Left ventricle myocardium inferior (tissue), 1 donor: ENCODE measurements at regions not wholly inside any gene's neighbourhood (a gene's known extent, or its start where the extent isn't known, plus 50 kb on each side); places are given as distances from the start of the nearest gene placed in this dataset.

Experiments
- DNase-seq: peaks from one replicate; pipeline ENCODE4 v3.0.0-alpha.2; 2020
- H3K27ac ChIP-seq: fragments of 200-600 bp; replicated peaks from 2 replicates; pipeline ENCODE4 v1.8.0; 2021
- H3K27me3 ChIP-seq: fragments of 200-600 bp; 2 replicates; pipeline ENCODE4 v1.8.0; 2021; ENCODE audit warnings: low read depth
- H3K36me3 ChIP-seq: fragments of 200-600 bp; 2 replicates; pipeline ENCODE4 v1.8.0; 2021
- H3K4me1 ChIP-seq: fragments of 200-600 bp; 2 replicates; pipeline ENCODE4 v1.8.0; 2021
- H3K4me3 ChIP-seq: fragments of 200-600 bp; 2 replicates; pipeline ENCODE4 v1.8.0; 2021; ENCODE audit warnings: mild to moderate bottlenecking, moderate library complexity
- H3K9me3 ChIP-seq: fragments of 200-600 bp; replicated peaks from 2 replicates; pipeline ENCODE4 v1.8.0; 2021
- CTCF ChIP-seq: fragments of 200-600 bp; IDR thresholded peaks from 2 replicates; pipeline ENCODE4 v1.8.0; 2021; ENCODE audit warnings: antibody characterized with exemption, mild to moderate bottlenecking, borderline replicate concordance
- intact Hi-C: fragments of 100-400 bp; cut with micrococcal nuclease; formaldehyde crosslinking; loops from one replicate; pipeline ENCODE4 v1.11.0; 2022
- donor health status: DM: no; HTN: yes; CAD: no; lungs with severe emphysema.

- Histone ChIP-seq H3K27ac (no peak overlapping the region), H3K27me3 (no peaks in the 10 kb centered on the region), H3K36me3 (no peaks in the 10 kb centered on the region), H3K4me1 (peaks cover 5% of the 10 kb centered on the region), H3K4me3 (no peak overlapping the region), H3K9me3 (no peaks in the 10 kb centered on the region)
- intact Hi-C loops: no loop called here
- no peak for DNase-seq
- TF ChIP-seq CTCF: no peak
These were observed 1027.5 kb downstream of the CDH11 start for GRCh38 chr16:64094181-64094965.

- intact Hi-C loops: no loop called here
These were observed 1029.6 kb downstream of the CDH11 start for GRCh38 chr16:64092271-64092670.

GRCh38 chr16:64090327-64090726, 1031.5 kb downstream of the CDH11 start:
- Histone ChIP-seq H3K27me3 (no peaks in the 10 kb centered on the region), H3K4me1 (peaks cover 5% of the 10 kb centered on the region), H3K36me3 (no peaks in the 10 kb centered on the region), H3K4me3 (no peak overlapping the region), H3K27ac (no peak overlapping the region), H3K9me3 (no peaks in the 10 kb centered on the region)
- no peak for DNase-seq
- no peak for TF ChIP-seq CTCF
- intact Hi-C loops: no loop called here

More at GRCh38 chr16:64092271-64092670, 1029.6 kb downstream of the CDH11 start:
- DNase-seq: no peak
- Histone ChIP-seq H3K27me3 (no peaks in the 10 kb centered on the region), H3K9me3 (no peaks in the 10 kb centered on the region), H3K36me3 (no peaks in the 10 kb centered on the region), H3K27ac (no peak overlapping the region), H3K4me1 (peaks cover 5% of the 10 kb centered on the region), H3K4me3 (no peak overlapping the region)
- TF ChIP-seq CTCF: no peak

DNA sequence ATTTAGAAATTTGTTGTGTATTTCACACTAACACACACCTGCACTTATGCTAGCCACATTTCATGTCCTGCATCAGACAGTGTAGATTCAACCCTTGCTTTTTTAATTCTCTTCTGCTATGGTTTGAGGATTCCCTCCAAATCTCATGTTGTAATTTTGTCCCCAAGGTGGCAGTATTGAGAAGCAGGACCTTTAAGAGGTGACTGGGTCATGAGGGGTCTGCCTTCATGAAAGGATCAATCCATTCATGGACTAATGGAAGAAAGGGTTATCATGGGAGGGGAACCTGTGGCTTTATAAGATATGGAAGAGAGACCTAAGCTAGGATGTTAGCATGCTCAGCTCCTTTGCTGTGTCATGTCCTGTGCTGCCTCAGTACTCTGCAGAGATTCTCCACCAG, 1032.2 kb downstream of the CDH11 start:
- Histone ChIP-seq H3K9me3 (no peaks in the 10 kb centered on the region), H3K4me3 (no peak overlapping the region), H3K36me3 (no peaks in the 10 kb centered on the region), H3K27me3 (no peaks in the 10 kb centered on the region), H3K4me1 (peaks cover 5% of the 10 kb centered on the region), H3K27ac (no peak overlapping the region)
- intact Hi-C loops: no loop called here
- no peak for DNase-seq
- TF ChIP-seq CTCF: peak; percentile 69

- no peaks in the 10 kb centered on the region for H3K36me3 ChIP-seq
- DNase-seq: no peak
These were observed 1033.0 kb downstream of the CDH11 start for GRCh38 chr16:64088838-64089237.

More at GRCh38 chr16:64088838-64089237, 1033.0 kb downstream of the CDH11 start:
- H3K27me3 ChIP-seq: no peaks in the 10 kb centered on the region
- TF ChIP-seq CTCF: no peak
- H3K27ac ChIP-seq: no peak overlapping the region
- intact Hi-C loops: no loop called here
- H3K9me3 ChIP-seq: no peaks in the 10 kb centered on the region
- H3K4me1 ChIP-seq: no peaks in the 10 kb centered on the region
- no peak overlapping the region for H3K4me3 ChIP-seq
